Loucy (cell line): ENCODE measurements at regions not wholly inside any gene's neighbourhood (a gene's known extent, or its start where the extent isn't known, plus 50 kb on each side); places are given as distances from the start of the nearest gene placed in this dataset.

Experiments
- H2AFZ ChIP-seq: fragments of 200-600 bp; sonication (generic); 2 replicates; pipeline ENCODE4 v1.6.0; 2016; ENCODE audit warnings: antibody characterized with exemption, mild to moderate bottlenecking, low read length, moderate library complexity
- H3F3A ChIP-seq: fragments of 200-600 bp; 2 replicates; pipeline ENCODE4 v1.6.0; 2016; ENCODE audit warnings: antibody characterized with exemption, low read depth, mild to moderate bottlenecking
- H3K27me3 ChIP-seq: fragments of 200-600 bp; sonication (generic); 2 replicates; pipeline ENCODE4 v1.6.1; 2014; ENCODE audit warnings: low read length, mild to moderate bottlenecking; ENCODE audit not compliant: insufficient read depth, poor library complexity, severe bottlenecking
- H3K36me3 ChIP-seq: fragments of 200-600 bp; sonication (generic); 2 replicates; pipeline ENCODE4 v1.6.1; 2016; ENCODE audit warnings: low read length; ENCODE audit not compliant: insufficient read depth
- H3K4me1 ChIP-seq: fragments of 200-600 bp; sonication (generic); 2 replicates; pipeline ENCODE4 v1.5.1; 2014; ENCODE audit warnings: low read length, mild to moderate bottlenecking; ENCODE audit not compliant: insufficient read depth, poor library complexity, severe bottlenecking
- H3K4me2 ChIP-seq: fragments of 200-600 bp; sonication (generic); 2 replicates; pipeline ENCODE4 v1.6.0; 2014; ENCODE audit warnings: antibody characterized with exemption, low read length, low read depth, mild to moderate bottlenecking; ENCODE audit not compliant: poor library complexity, severe bottlenecking
- H3K4me3 ChIP-seq: fragments of 200-600 bp; sonication (generic); 2 replicates; pipeline ENCODE4 v1.5.1; 2014; ENCODE audit warnings: low read length, mild to moderate bottlenecking, mixed read lengths; ENCODE audit not compliant: poor library complexity, severe bottlenecking
- H3K79me2 ChIP-seq: fragments of 200-600 bp; sonication (generic); 2 replicates; pipeline ENCODE4 v1.6.1; 2014; ENCODE audit warnings: low read length; ENCODE audit not compliant: insufficient read depth
- H3K9ac ChIP-seq: fragments of 200-600 bp; sonication (generic); 2 replicates; pipeline ENCODE4 v1.6.0; 2014; ENCODE audit warnings: mild to moderate bottlenecking, low read depth, low read length, moderate library complexity; ENCODE audit not compliant: poor library complexity, severe bottlenecking
- H3K9me2 ChIP-seq: fragments of 200-600 bp; sonication (generic); replicated peaks from 2 replicates; pipeline ENCODE4 v1.6.1; 2016; ENCODE audit warnings: low read depth, low read length, mixed read lengths
- H3K9me3 ChIP-seq: fragments of 200-600 bp; sonication (generic); 2 replicates; pipeline ENCODE4 v1.6.1; 2014; ENCODE audit warnings: mild to moderate bottlenecking, antibody characterized with exemption, low read length, low read depth; ENCODE audit not compliant: insufficient read depth
- H4K20me1 ChIP-seq: fragments of 200-600 bp; sonication (generic); 2 replicates; pipeline ENCODE4 v1.6.0; 2014; ENCODE audit warnings: antibody characterized with exemption, low read length, mild to moderate bottlenecking; ENCODE audit not compliant: insufficient read depth, poor library complexity, severe bottlenecking
- CTCF ChIP-seq: fragments of 200-600 bp; sonication (generic); conservative IDR thresholded peaks from 2 replicates; pipeline ENCODE4 v1.5.1; 2014; ENCODE audit warnings: mild to moderate bottlenecking, antibody characterized with exemption, low read length
- EZH2phosphoT487 ChIP-seq: fragments of 200-600 bp; IDR thresholded peaks from 2 replicates; pipeline ENCODE4 v1.6.1; 2018; ENCODE audit warnings: antibody characterized with exemption, mild to moderate bottlenecking, moderate library complexity, borderline replicate concordance

DNA sequence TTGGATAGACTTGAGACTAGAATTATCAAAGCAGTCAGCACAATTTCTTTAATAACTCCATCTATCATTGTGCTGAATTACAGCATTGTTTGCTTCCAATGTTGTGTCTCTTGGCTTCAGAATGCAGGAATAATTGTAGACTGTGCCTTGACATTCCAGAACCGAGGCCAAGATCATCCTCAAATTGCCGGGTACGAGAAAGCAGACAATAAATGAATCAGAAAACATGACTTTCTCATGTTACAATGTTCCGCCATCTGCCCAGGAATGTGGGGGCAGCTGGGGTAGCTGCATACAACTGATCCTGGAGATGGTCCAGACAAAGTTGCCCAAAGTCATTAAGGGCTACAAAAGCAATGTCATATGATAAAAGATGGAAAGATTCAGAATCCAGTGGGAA lies 206.2 kb upstream of the SGCD start:
- no peaks in the 10 kb centered on the region for H3K9me2 ChIP-seq
- no peaks in the 10 kb centered on the region for H3K27me3 ChIP-seq
- no peaks in the 10 kb centered on the region for H3F3A ChIP-seq
- TF ChIP-seq EZH2phosphoT487: no peak
- TF ChIP-seq CTCF: no peak
- H3K4me2 ChIP-seq: no peak overlapping the region
- no peak overlapping the region for H3K4me3 ChIP-seq
- H3K9ac ChIP-seq: no peak overlapping the region
- H3K36me3 ChIP-seq: no peaks in the 10 kb centered on the region
- no peaks in the 10 kb centered on the region for H3K4me1 ChIP-seq
- H4K20me1 ChIP-seq: no peaks in the 10 kb centered on the region
- no peaks in the 10 kb centered on the region for H3K79me2 ChIP-seq
- no peaks in the 10 kb centered on the region for H3K9me3 ChIP-seq
- H2AFZ ChIP-seq: no peak overlapping the region

DNA sequence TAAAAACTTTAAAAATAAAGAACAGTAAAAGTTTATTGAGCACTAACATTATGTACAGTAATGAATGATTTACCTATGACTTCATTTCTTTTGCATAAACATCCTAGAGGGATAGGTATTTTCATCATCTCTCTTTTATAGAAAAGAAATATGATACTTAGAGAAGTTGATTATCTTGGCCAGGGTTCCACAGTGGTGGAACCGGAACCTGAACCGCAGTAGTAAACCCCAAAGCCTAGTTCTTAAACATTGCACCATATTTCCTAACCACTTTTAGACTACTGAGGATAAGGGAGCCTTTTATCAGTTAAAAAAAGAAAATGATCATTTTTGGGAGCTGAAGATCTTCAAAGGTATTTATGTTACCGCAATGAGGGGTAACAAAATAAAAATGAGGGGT lies 205.7 kb upstream of the SGCD start:
- Histone ChIP-seq H3K9me2 (no peaks in the 10 kb centered on the region), H3F3A (no peaks in the 10 kb centered on the region), H3K36me3 (no peaks in the 10 kb centered on the region), H3K79me2 (no peaks in the 10 kb centered on the region), H3K27me3 (no peaks in the 10 kb centered on the region), H2AFZ (no peak overlapping the region), H3K4me2 (no peak overlapping the region), H3K9me3 (no peaks in the 10 kb centered on the region), H3K4me3 (no peak overlapping the region), H3K4me1 (no peaks in the 10 kb centered on the region), H4K20me1 (no peaks in the 10 kb centered on the region), H3K9ac (no peak overlapping the region)
- no peak for TF ChIP-seq EZH2phosphoT487
- TF ChIP-seq CTCF: no peak

GRCh38 chr5:156121882-156122281 lies 205.1 kb upstream of the SGCD start:
- H3K9me2 ChIP-seq: no peaks in the 10 kb centered on the region
- H3K36me3 ChIP-seq: no peaks in the 10 kb centered on the region
- no peak overlapping the region for H3K4me3 ChIP-seq
- no peaks in the 10 kb centered on the region for H3K4me1 ChIP-seq
- H3K9me3 ChIP-seq: no peaks in the 10 kb centered on the region
- H3K79me2 ChIP-seq: no peaks in the 10 kb centered on the region
- H3K9ac ChIP-seq: no peak overlapping the region
- no peaks in the 10 kb centered on the region for H3K27me3 ChIP-seq
- H4K20me1 ChIP-seq: no peaks in the 10 kb centered on the region
- no peak overlapping the region for H2AFZ ChIP-seq
- H3K4me2 ChIP-seq: no peak overlapping the region
- TF ChIP-seq EZH2phosphoT487 (no peak), CTCF (no peak)
- no peaks in the 10 kb centered on the region for H3F3A ChIP-seq
